ENCODE measurements at regions not wholly inside any gene's neighbourhood (a gene's known extent, or its start where the extent isn't known, plus 50 kb on each side); places are given as distances from the start of the nearest gene placed in this dataset.
"Not testable (repeated sequence)": the region's sequence is repeated elsewhere in the genome, so short reads cannot be mapped to it uniquely, and the experiment has no call there.

DNA sequence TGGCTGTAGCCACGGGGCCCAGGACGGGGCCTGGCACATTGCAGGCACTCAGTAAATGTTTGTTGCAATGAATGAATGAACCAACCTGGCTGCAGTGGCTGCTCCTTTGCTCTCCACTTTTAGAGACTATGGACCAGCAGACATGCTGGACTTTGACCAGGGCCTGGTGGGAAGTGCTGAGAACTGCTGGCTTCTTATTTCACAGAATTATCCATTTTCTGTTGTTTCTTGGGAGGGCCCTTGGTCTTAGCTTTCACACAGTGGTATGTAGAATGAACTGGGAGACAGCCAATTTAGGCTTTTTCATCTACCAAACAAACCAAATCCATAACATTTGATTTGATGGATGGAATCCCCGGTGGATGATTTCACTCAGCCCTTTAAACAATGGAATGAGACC is 78.0 kb upstream of the LHFPL2 start:
- peaks cover 0 to 4% (median 0%) of the 10 kb centered on the region in 9 donors for H3K9me3 Mint-ChIP-seq
- POLR2A ChIA-PET, result no interaction called here
- peak overlapping the region in 1 of 10 donors; percentile 2 for H3K4me3 Mint-ChIP-seq
- peaks cover 0 to 26% (median 0%) of the 10 kb centered on the region in 4 donors for H3K4me1 Mint-ChIP-seq
- DNase-seq (no peak), ATAC-seq (no peak)
- H3K27me3 Mint-ChIP-seq, result peaks cover 0 to 6% (median 0%) of the 10 kb centered on the region in 5 donors
- H3K27ac Mint-ChIP-seq, result no peak overlapping the region
- no peaks in the 10 kb centered on the region for H3K36me3 Mint-ChIP-seq

DNA sequence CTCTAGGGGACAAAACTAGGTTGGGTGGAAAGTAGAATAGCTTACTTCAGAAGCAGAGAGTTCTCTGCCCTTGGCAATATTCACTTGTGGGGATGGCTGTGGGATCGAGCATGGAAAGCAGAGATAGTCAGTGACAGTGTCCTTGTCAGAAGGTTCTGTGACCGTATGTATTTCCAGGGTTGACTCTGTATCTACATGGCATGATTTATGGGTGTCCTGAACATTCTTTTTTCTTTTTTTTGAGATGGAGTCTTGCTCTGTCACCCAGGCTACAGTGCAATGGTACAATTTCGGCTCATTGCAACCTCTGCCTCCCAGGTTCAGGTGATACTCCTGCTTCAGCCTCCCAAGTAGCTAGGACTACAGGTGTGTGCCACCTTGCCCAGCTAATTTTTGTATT is 77.4 kb upstream of the LHFPL2 start:
- H3K4me3 Mint-ChIP-seq, result no peak overlapping the region
- H3K4me1 Mint-ChIP-seq, result peaks cover 0 to 27% (median 0%) of the 10 kb centered on the region in 4 donors
- no peaks in the 10 kb centered on the region for H3K36me3 Mint-ChIP-seq
- ATAC-seq (no peak), DNase-seq (no peak)
- POLR2A ChIA-PET, result no interaction called here
- H3K9me3 Mint-ChIP-seq, result peaks cover 0 to 4% (median 0%) of the 10 kb centered on the region in 9 donors
- H3K27me3 Mint-ChIP-seq, result peaks cover 0 to 4% (median under 1%) of the 10 kb centered on the region in 5 donors
- no peak overlapping the region for H3K27ac Mint-ChIP-seq

DNA sequence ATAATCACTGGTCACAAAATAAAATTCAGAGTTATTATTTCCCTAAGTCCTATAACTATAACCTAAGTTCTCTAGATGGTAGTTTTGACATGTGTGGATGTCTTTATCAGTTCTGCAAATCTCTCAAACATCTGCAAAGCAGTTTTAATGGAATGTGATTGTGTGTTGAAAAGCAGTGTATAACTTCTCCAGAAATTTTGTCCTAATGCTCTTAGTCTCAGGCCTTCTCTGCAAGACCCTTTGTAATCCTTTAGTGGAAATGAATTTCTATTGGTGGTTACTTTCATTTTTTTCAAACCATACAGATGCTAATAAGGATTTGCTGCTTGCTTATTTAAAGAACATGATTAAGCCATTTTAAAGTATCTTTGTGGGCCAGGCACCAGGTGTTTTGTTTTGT is 75.5 kb upstream of the LHFPL2 start:
- no peak overlapping the region for H3K27ac Mint-ChIP-seq
- H3K27me3 Mint-ChIP-seq, result peaks cover 0 to 2% (median 0%) of the 10 kb centered on the region in 5 donors
- H3K9me3 Mint-ChIP-seq, result no peaks in the 10 kb centered on the region
- peaks cover 0 to 31% (median 0%) of the 10 kb centered on the region in 4 donors for H3K4me1 Mint-ChIP-seq
- POLR2A ChIA-PET, result no interaction called here
- no peak overlapping the region for H3K4me3 Mint-ChIP-seq
- DNase-seq, result no peak
- no peaks in the 10 kb centered on the region for H3K36me3 Mint-ChIP-seq
- no peak for ATAC-seq

DNA sequence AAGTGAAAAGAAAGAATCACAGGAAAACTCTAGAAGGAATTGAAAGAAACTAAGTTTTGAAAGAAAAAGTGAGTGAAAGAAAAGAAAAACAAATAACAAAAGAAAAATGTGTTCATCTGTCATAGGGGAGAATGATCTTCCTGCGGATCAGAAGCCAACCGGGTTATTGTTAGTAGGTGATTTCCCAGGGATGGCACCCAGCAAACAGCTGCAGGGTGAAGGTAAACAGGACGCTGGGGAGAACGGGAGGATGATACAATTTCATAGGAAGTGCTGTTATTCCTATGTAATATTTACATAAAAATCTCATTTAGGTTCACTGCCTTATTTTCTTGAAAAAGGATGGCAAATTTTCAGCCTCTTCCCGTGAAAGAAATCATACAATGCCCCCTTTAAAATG is 72.4 kb upstream of the LHFPL2 start:
- Mint-ChIP-seq H3K9me3 (peaks cover 0 to 3% (median 0%) of the 10 kb centered on the region in 9 donors), H3K27ac (no peak overlapping the region), H3K4me1 (peaks cover 0 to 20% (median 0%) of the 10 kb centered on the region in 4 donors), H3K36me3 (no peaks in the 10 kb centered on the region), H3K4me3 (no peak overlapping the region), H3K27me3 (peaks cover 0 to 3% (median 2%) of the 10 kb centered on the region in 5 donors)
- no peak for ATAC-seq
- POLR2A ChIA-PET, result no interaction called here
- no peak for DNase-seq

DNA sequence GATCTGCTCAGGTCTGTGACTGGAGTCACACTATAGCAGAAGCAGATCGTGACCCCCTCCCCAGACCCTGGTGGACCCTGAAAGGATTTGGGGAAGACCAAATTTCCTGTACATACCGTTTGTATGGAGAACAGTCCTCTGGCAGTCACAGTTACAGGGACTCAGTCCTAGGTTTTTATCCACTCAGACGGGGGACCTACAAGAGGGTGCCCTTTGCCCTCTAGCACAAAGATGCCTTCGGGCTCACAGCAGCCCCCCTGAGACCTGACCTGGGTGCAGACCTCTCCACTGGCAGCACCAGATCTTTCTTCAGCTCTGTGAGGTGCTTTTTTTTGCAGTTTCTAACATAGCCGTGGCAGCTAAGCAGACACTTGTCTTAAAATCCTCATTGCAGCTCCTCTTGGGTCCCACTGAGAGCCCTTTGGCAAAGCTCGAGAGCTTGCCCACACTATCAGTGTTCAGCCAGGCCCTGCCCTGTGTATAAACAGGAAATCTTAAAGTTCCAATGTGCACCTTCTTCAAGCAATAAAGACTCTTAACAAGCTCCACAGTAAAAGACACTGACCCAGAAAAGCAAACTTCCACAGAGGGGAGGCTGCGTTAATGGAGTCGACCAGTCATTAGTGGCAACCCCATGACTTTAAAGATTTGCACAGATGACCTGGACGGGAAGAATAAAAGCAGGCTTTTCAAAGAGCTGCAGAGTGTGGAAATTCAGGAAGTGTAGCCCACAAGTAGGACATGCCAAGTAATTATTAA is 71.8 kb upstream of the LHFPL2 start:
- Mint-ChIP-seq H3K36me3 (no peaks in the 10 kb centered on the region), H3K4me3 (no peak overlapping the region), H3K27me3 (peaks cover 0 to 3% (median 0%) of the 10 kb centered on the region in 5 donors), H3K4me1 (peaks cover 0 to 20% (median 0%) of the 10 kb centered on the region in 4 donors), H3K27ac (no peak overlapping the region), H3K9me3 (peaks cover 0 to 4% (median 0%) of the 10 kb centered on the region in 9 donors)
- DNase-seq (no peak), ATAC-seq (no peak)
- POLR2A ChIA-PET, result no interaction called here

DNA sequence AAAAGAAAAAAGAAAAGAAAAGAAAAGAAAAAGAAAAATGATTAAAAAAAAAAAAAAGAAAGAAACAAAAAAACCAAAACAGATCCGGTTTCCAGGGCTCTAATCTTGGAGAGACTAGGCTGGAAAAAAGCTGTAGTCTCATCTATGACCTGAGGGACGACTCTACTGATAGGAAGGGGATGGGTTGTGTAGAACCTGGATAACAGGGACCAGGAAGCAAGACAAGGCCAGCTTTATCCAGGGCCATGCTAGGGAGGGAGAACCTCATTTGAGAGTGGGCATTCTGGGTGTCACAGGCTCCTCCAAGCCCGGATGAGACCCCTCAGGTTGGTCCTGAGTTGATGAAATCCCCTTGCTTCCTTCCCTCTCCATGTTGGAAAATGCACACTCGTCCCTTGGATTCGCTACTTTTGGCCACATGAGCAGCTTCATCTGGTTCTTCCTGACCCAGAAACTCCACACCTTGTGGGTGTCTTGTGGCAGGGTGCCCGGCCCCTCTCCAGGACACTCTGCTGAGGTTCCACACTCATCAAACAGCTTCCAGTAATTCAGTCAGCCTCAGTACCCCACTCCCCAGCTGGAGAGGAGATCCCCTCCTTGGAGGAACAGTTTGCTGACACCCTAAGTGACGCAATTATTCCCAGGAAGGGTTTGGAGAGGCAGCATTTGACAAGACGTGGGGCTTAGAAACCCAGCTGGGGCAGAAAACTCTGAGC is 71.1 kb upstream of the LHFPL2 start:
- POLR2A ChIA-PET, result no interaction called here
- DNase-seq, result no peak
- Mint-ChIP-seq H3K4me1 (peaks cover 0 to 22% (median 0%) of the 10 kb centered on the region in 4 donors), H3K4me3 (no peak overlapping the region), H3K27me3 (peaks cover 0 to 3% (median 0%) of the 10 kb centered on the region in 5 donors), H3K27ac (peak overlapping the region in 1 of 10 donors; percentile 19), H3K9me3 (peaks cover 0 to 4% (median 0%) of the 10 kb centered on the region in 9 donors), H3K36me3 (no peaks in the 10 kb centered on the region)
- ATAC-seq, result no peak

DNA sequence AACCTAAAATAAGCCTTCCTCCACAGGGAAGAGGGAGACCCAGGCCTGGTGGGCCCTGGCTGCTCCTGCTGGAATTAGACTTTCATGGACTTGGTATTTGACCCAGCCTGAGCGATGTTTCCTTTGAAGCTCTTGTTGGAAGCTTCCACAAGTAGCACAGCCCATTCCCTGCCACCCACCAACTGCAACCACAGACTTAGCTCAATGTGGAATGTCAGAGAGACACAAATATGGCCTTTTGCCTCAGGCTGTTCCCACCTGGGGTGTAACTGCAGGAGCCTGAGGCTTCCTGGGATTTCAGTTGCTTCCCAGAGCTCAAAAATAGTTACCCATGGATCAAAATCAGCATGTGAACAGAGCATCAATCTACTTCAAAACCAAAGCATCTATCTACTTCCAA is 70.3 kb upstream of the LHFPL2 start:
- Mint-ChIP-seq H3K36me3 (no peaks in the 10 kb centered on the region), H3K27me3 (peaks cover 0 to 3% (median 0%) of the 10 kb centered on the region in 5 donors), H3K27ac (no peak overlapping the region), H3K4me1 (peaks cover 0 to 19% (median 0%) of the 10 kb centered on the region in 4 donors), H3K9me3 (peaks cover 0 to 4% (median 0%) of the 10 kb centered on the region in 9 donors), H3K4me3 (no peak overlapping the region)
- ATAC-seq (no peak), DNase-seq (no peak)
- POLR2A ChIA-PET, result no interaction called here

DNA sequence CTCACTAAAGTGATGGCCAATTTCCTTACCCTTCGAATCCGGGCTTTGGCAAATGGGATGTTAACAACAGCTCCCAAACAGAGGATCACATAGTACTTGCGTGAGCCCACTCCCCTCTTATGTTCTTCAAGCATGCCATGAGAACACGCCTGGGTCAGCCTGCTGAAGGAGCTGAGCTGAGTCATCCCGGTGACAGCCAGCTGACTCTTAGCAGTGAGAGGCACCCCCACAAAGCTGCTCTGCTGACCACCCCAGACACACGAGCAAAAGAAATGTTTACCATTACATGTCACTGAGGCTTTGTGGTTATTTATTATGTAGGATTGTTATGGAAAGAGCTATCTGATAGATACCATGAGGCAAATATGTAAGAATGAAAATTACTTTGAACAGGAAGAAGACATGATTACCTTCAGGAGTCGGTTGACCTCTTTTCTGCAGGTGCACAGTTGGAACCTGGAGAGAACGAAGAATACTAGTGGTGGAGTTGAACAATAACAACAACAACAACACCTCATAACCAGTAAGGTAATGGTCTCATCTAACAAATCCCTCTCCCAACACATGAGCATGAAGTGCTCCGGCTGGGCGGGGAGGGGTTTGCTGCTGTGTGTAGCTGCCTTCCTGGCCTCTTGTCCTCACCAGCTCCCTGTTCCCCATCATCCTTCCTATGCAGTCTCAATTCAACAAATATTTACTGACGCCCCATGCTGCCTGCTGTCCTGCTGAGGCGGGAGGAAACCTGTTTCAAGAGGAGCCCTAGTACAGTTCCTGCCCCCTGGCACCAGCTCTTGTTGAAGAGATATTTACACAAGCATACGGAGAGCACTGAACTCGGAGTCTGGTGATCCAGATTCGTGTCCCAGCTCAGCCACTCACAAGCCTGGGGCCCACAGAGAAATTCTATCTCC is 69.4 kb upstream of the LHFPL2 start:
- DNase-seq, result no peak
- H3K4me3 Mint-ChIP-seq, result no peak overlapping the region
- no peak for ATAC-seq
- POLR2A ChIA-PET, result interaction anchor here (0.6 kb wide), 1 partner anchor 1917 kb away, joined by 3 read pairs; no protein-coding TSS in a partner anchor
- H3K27ac Mint-ChIP-seq, result no peak overlapping the region
- peaks cover 0 to 16% (median 0%) of the 10 kb centered on the region in 4 donors for H3K4me1 Mint-ChIP-seq
- peaks cover 0 to 4% (median 0%) of the 10 kb centered on the region in 9 donors for H3K9me3 Mint-ChIP-seq
- H3K27me3 Mint-ChIP-seq, result peaks cover 0 to 3% (median 0%) of the 10 kb centered on the region in 5 donors
- H3K36me3 Mint-ChIP-seq, result no peaks in the 10 kb centered on the region

DNA sequence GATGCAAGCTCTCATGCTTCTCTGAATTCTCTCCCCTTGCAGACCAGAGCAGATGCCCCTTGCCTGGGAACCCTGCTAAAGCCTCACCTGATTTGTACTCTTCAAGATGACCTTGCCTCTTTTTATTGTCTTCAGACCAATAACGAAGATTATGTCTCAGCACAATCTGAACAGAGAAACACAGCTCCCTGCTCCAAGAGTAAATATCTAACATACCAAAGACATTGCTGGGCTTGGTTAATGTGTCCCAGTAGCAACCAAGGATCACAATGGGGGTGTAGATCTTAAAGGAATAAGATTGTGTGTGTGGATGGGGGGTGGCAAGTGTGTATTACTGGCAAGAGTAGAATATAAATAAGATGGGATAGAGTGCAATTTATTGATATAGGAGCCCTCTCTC is 67.6 kb upstream of the LHFPL2 start:
- no peak for DNase-seq
- H3K4me3 Mint-ChIP-seq, result no peak overlapping the region
- POLR2A ChIA-PET, result no interaction called here
- peaks cover 0 to 7% (median 1%) of the 10 kb centered on the region in 9 donors for H3K9me3 Mint-ChIP-seq
- no peak for ATAC-seq
- peaks cover 0 to 9% (median 0%) of the 10 kb centered on the region in 5 donors for H3K27me3 Mint-ChIP-seq
- no peak overlapping the region for H3K27ac Mint-ChIP-seq
- no peaks in the 10 kb centered on the region for H3K36me3 Mint-ChIP-seq
- H3K4me1 Mint-ChIP-seq, result peaks cover 0 to 7% (median 0%) of the 10 kb centered on the region in 4 donors

DNA sequence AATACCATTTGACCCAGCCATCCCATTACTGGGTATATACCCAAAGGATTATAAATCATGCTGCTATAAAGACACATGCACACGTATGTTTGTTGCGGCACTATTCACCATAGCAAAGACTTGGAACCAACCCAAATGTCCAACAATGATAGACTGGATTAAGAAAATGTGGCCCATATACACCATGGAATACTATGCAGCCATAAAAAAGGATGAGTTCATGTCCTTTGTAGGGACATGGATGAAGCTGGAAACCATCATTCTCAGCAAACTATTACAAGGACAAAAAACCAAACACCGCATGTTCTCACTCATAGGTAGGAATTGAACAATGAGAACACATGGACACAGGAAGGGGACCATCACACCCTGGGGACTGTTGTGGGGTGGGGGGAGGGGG is 66.8 kb upstream of the LHFPL2 start:
- DNase-seq, H3K4me3 Mint-ChIP-seq, ATAC-seq, H3K4me1 Mint-ChIP-seq, POLR2A ChIA-PET, H3K27ac Mint-ChIP-seq, H3K36me3 Mint-ChIP-seq: not testable (repeated sequence)
- peaks cover 0 to 10% (median 4%) of the 10 kb centered on the region in 9 donors for H3K9me3 Mint-ChIP-seq
- peaks cover 0 to 15% (median 2%) of the 10 kb centered on the region in 5 donors for H3K27me3 Mint-ChIP-seq

DNA sequence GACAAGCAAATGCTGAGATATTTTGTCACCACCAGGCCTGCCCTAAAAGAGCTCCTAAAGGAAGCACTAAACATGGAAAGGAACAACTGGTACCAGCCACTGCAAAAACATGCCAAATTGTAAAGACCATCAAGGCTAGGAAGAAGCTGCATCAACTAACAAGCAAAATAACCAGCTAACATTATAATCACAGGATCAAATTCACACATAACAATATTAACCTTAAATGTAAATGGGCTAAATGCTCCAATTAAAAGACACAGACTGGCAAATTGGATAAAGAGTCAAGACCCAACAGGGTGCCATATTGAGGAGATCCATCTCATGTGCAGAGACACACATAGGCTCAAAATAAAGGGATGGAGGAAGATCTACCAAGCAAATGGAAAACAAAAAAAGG is 63.1 kb upstream of the LHFPL2 start:
- H3K36me3 Mint-ChIP-seq, POLR2A ChIA-PET, H3K27ac Mint-ChIP-seq, ATAC-seq, DNase-seq, H3K4me1 Mint-ChIP-seq, H3K4me3 Mint-ChIP-seq: not testable (repeated sequence)
- H3K27me3 Mint-ChIP-seq, result peaks cover 0 to 12% (median 2%) of the 10 kb centered on the region in 5 donors
- H3K9me3 Mint-ChIP-seq, result peaks cover 0 to 10% (median 5%) of the 10 kb centered on the region in 9 donors

DNA sequence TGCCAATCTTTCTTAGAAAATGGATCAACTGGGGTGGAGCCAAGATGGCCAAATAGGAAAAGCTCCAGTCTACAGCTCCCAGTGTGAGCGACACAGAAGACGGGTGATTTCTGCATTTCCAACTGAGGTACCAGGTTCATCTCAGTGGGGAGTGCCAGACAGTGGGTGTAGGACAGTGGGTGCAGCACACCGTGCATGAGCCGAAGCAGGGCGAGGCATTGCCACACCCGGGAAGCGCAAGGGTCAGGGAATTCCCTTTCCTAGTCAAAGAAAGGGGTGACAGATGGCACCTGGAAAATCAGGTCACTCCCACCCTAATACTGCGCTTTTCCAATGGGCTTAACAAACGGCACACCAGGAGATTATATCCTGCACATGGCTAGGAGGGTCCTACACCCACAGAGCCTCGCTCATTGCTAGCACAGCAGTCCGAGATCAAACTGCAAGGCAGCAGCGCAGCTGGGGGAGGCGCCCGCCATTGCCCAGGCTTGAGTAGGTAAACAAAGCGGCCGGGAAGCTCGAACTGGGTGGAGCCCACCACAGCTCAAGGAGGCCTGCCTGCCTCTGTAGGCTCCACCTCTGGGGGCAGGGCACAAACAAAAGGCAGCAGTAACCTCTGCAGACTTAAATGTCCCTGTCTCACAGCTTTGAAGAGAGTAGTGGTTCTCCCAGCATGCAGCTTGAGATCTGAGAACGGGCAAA is 61.3 kb upstream of the LHFPL2 start:
- H3K4me3 Mint-ChIP-seq, ATAC-seq, POLR2A ChIA-PET, H3K36me3 Mint-ChIP-seq, H3K27ac Mint-ChIP-seq, H3K4me1 Mint-ChIP-seq, DNase-seq: not testable (repeated sequence)
- Mint-ChIP-seq H3K9me3 (peaks cover 0 to 10% (median 4%) of the 10 kb centered on the region in 9 donors), H3K27me3 (peaks cover 0 to 12% (median 3%) of the 10 kb centered on the region in 5 donors)
